Endodermal cell (in vitro differentiated cells): ENCODE measurements at regions not wholly inside any gene's neighbourhood (a gene's known extent, or its start where the extent isn't known, plus 50 kb on each side); places are given as distances from the start of the nearest gene placed in this dataset.
A peak's percentile ranks its signal among the peaks of the same experiment; 100 is the strongest.

Experiments used
- DNase-seq: peaks from one replicate; pipeline ENCODE4 v3.0.0-alpha.2; 2017
- H3K27ac ChIP-seq: 2 replicates; pipeline ENCODE4 v1.5.1; 2013; ENCODE audit warnings: mild to moderate bottlenecking, low read depth, low read length, moderate library complexity
- H3K27me3 ChIP-seq: 2 replicates; pipeline ENCODE4 v1.6.1; 2013; ENCODE audit warnings: mild to moderate bottlenecking, low read length, moderate library complexity; ENCODE audit not compliant: insufficient read depth, control insufficient read depth, poor library complexity, severe bottlenecking
- H3K36me3 ChIP-seq: 2 replicates; pipeline ENCODE4 v1.7.0; 2013; ENCODE audit warnings: mild to moderate bottlenecking, low read length, moderate library complexity; ENCODE audit not compliant: control insufficient read depth, insufficient read depth
- H3K4me1 ChIP-seq: one replicate; pipeline ENCODE4 v1.7.0; 2013; ENCODE audit warnings: low read length; ENCODE audit not compliant: control insufficient read depth, insufficient read depth
- H3K4me3 ChIP-seq: 2 replicates; pipeline ENCODE4 v1.5.1; 2013; ENCODE audit warnings: mild to moderate bottlenecking, low read length, moderate library complexity
- H3K9ac ChIP-seq: 2 replicates; pipeline ENCODE4 v1.6.1; 2013; ENCODE audit warnings: mild to moderate bottlenecking, low read length, moderate library complexity; ENCODE audit not compliant: poor library complexity, severe bottlenecking; ENCODE audit errors: extremely low read depth
- H3K9me3 ChIP-seq: 2 replicates; pipeline ENCODE4 v1.6.1; 2013; ENCODE audit warnings: mild to moderate bottlenecking, low read length, moderate library complexity; ENCODE audit not compliant: control insufficient read depth
- H3K27ac Mint-ChIP-seq: 2 replicates; pipeline ENCODE4 v1.8.0; 2020; ENCODE audit warnings: mixed read lengths
- H3K27me3 Mint-ChIP-seq: 2 replicates; pipeline ENCODE4 v1.8.0; 2021; ENCODE audit warnings: mild to moderate bottlenecking, mixed read lengths; ENCODE audit not compliant: insufficient read depth
- H3K36me3 Mint-ChIP-seq: 2 replicates; pipeline ENCODE4 v1.8.0; 2020; ENCODE audit warnings: low read depth, mixed read lengths
- H3K4me1 Mint-ChIP-seq: 2 replicates; pipeline ENCODE4 v1.8.0; 2020; ENCODE audit warnings: mixed read lengths
- H3K4me3 Mint-ChIP-seq: 2 replicates; pipeline ENCODE4 v1.8.0; 2020; ENCODE audit warnings: mild to moderate bottlenecking, moderate library complexity, mixed read lengths
- H3K9me3 Mint-ChIP-seq: 2 replicates; pipeline ENCODE4 v1.8.0; 2020; ENCODE audit warnings: mild to moderate bottlenecking, mixed read lengths
- CTCF ChIP-seq: fragments of 200-600 bp; sonication (generic); conservative IDR thresholded peaks from 2 replicates; pipeline ENCODE4 v1.5.0; 2021; ENCODE audit warnings: antibody characterized with exemption, mild to moderate bottlenecking
- WGBS, 2 experiments: methylation state at CpG; one replicate each; pipeline versions ENCODE4 v1.1.5 to v1.1.7; 2013; ENCODE audit warnings: missing lambda C conversion rate in 2 of 2, mixed read lengths in 1 of 2; ENCODE audit not compliant: insufficient coverage in 1 of 2, insufficient read length in 1 of 2; 5-methylcytosine and 5-hydroxymethylcytosine counted together

- Mint-ChIP-seq H3K27me3 (no peaks in the 10 kb centered on the region), H3K4me1 (no peaks in the 10 kb centered on the region), H3K4me3 (no peak overlapping the region), H3K36me3 (no peaks in the 10 kb centered on the region), H3K9me3 (peaks cover 78% of the 10 kb centered on the region), H3K27ac (no peak overlapping the region)
- no peak for TF ChIP-seq CTCF
- Histone ChIP-seq H3K9me3 (peaks cover 16% of the 10 kb centered on the region), H3K4me1 (no peaks in the 10 kb centered on the region), H3K27ac (no peak overlapping the region), H3K4me3 (no peak overlapping the region), H3K36me3 (no peaks in the 10 kb centered on the region), H3K9ac (no peak overlapping the region), H3K27me3 (no peaks in the 10 kb centered on the region)
- WGBS, 2 experiments = 75% methylated on average over 1 of the region's 1 CpG; no CpG with 5 or more reads in 1 of the 2 experiments
- no peak for DNase-seq
These were observed 995.0 kb downstream of the SH3BGRL start for GRCh38 chrX:82196866-82197265.

GRCh38 chrX:82208975-82209374 is 1007.1 kb downstream of the SH3BGRL start:
- no peaks in the 10 kb centered on the region for H3K27me3 Mint-ChIP-seq

GRCh38 chrX:82218361-82218760 is 1016.5 kb downstream of the SH3BGRL start:
- H3K27ac Mint-ChIP-seq = no peak overlapping the region
- Histone ChIP-seq H3K9ac (no peak overlapping the region), H3K27me3 (no peaks in the 10 kb centered on the region), H3K36me3 (no peaks in the 10 kb centered on the region), H3K27ac (no peak overlapping the region), H3K4me1 (no peaks in the 10 kb centered on the region), H3K9me3 (no peaks in the 10 kb centered on the region), H3K4me3 (no peak overlapping the region)
- TF ChIP-seq CTCF = peak; percentile 67
- peak; percentile 43 for DNase-seq
- peaks cover 81% of the 10 kb centered on the region for H3K9me3 Mint-ChIP-seq
- peaks cover 2% of the 10 kb centered on the region for H3K4me1 Mint-ChIP-seq
- no peaks in the 10 kb centered on the region for H3K27me3 Mint-ChIP-seq
- WGBS, 2 experiments = 12% methylated on average over 2 of the region's 2 CpGs; no CpG with 5 or more reads in 1 of the 2 experiments
- H3K36me3 Mint-ChIP-seq = no peaks in the 10 kb centered on the region
- H3K4me3 Mint-ChIP-seq = no peak overlapping the region

More at GRCh38 chrX:82208975-82209374, 1007.1 kb downstream of the SH3BGRL start:
- no peaks in the 10 kb centered on the region for H3K4me1 ChIP-seq
- no peak overlapping the region for H3K4me3 ChIP-seq
- H3K9me3 ChIP-seq = peaks cover 9% of the 10 kb centered on the region
- TF ChIP-seq CTCF = no peak
- H3K4me3 Mint-ChIP-seq = no peak overlapping the region
- H3K27ac Mint-ChIP-seq = no peak overlapping the region
- H3K36me3 Mint-ChIP-seq = no peaks in the 10 kb centered on the region
- H3K27me3 ChIP-seq = no peaks in the 10 kb centered on the region
- no peaks in the 10 kb centered on the region for H3K4me1 Mint-ChIP-seq
- no peaks in the 10 kb centered on the region for H3K36me3 ChIP-seq
- H3K27ac ChIP-seq = no peak overlapping the region
- peaks cover 72% of the 10 kb centered on the region for H3K9me3 Mint-ChIP-seq
- DNase-seq = no peak
- no peak overlapping the region for H3K9ac ChIP-seq
- WGBS, 2 experiments = 79 to 100% methylated on average over 1 to 3 of the region's 3 CpGs
